ENCODE measurements at regions not wholly inside any gene's neighbourhood (a gene's known extent, or its start where the extent isn't known, plus 50 kb on each side); places are given as distances from the start of the nearest gene placed in this dataset.

GRCh38 chr12:16668198-16668597, 62.2 kb upstream of the LMO3 start:
- DNase-seq, result no peak

GRCh38 chr12:16658699-16659098, 52.7 kb upstream of the LMO3 start:
- DNase-seq, result no peak
